Endothelial cell of umbilical vein (primary cell): ENCODE measurements at regions not wholly inside any gene's neighbourhood (a gene's known extent, or its start where the extent isn't known, plus 50 kb on each side); places are given as distances from the start of the nearest gene placed in this dataset.

ENCODE experiments used
- BruUV-seq: library from RNA; stranded (reverse); fragments of 400-500 nt; replicated peaks from 2 replicates; lab custom pipeline; 2021; lab: Mats Ljungman, UMichigan
- CTCF ChIA-PET: fragments of 300-600, 350-600 bp; sonication (Branson Sonifier 250); formaldehyde crosslinking; loops from one replicate; lab custom pipeline; 2021; ENCODE audit warnings: antibody characterized with exemption, inconsistent platforms; lab: Charles Lee
- POLR2A ChIA-PET: fragments of 300-600, 350-600 bp; sonication (Branson Sonifier 250); formaldehyde crosslinking; loops from one replicate; lab custom pipeline; 2021; ENCODE audit warnings: antibody characterized with exemption, inconsistent platforms; lab: Charles Lee
- DNase-seq: peaks from one replicate; pipeline ENCODE4 v3.0.0-alpha.2; 2011; ENCODE audit warnings: low read depth, low spot score
- FAIRE-seq: peaks from 2 replicates; lab custom pipeline; 2011; peaks lifted over from hg19 to GRCh38; lab: Jason Lieb, UNC
- H2AFZ ChIP-seq: 2 replicates; pipeline ENCODE4 v1.6.0; 2012; ENCODE audit warnings: low read depth, low read length, control low read depth, inconsistent platforms
- H3K27ac ChIP-seq: 2 replicates; pipeline ENCODE4 v1.5.1; 2011; ENCODE audit warnings: low read depth, mild to moderate bottlenecking, control low read depth, low read length, moderate library complexity; ENCODE audit not compliant: insufficient read depth
- H3K27me3 ChIP-seq, 2 experiments: 2 replicates each; pipeline versions ENCODE4 v1.6.0 to v1.6.1; 2011; ENCODE audit warnings: low read length in 2 of 2, mixed read lengths in 1 of 2; ENCODE audit not compliant: control insufficient read depth in 2 of 2, insufficient read depth in 2 of 2
- H3K36me3 ChIP-seq, 2 experiments: 2 replicates in 1 of 2; 3 replicates in 1 of 2; pipeline ENCODE4 v1.5.1; 2011; ENCODE audit warnings: low read length in 2 of 2, mild to moderate bottlenecking in 1 of 2, moderate library complexity in 1 of 2; ENCODE audit not compliant: control insufficient read depth in 2 of 2, insufficient read depth in 2 of 2; ENCODE audit errors: extremely low read depth in 1 of 2
- H3K4me1 ChIP-seq: 3 replicates; pipeline ENCODE4 v1.5.1; 2011; ENCODE audit warnings: mild to moderate bottlenecking, low read length; ENCODE audit not compliant: control insufficient read depth, insufficient read depth; ENCODE audit errors: extremely low read depth
- H3K4me2 ChIP-seq: 2 replicates; pipeline ENCODE4 v1.6.1; 2011; ENCODE audit warnings: low read length, control low read depth, mixed read lengths; ENCODE audit not compliant: insufficient read depth
- H3K4me3 ChIP-seq, 3 experiments: fragments of 200-600 bp in 1 of 3; sonication (generic), shearing (Covaris generic) in 1 of 3; replicated peaks in 1 of 3; 2 replicates each; pipeline ENCODE4 v1.5.1; 2011 to 2016; ENCODE audit warnings: control low read depth in 3 of 3, low read length in 3 of 3, mild to moderate bottlenecking in 2 of 3, inconsistent platforms in 1 of 3, low read depth in 1 of 3, moderate library complexity in 1 of 3; ENCODE audit not compliant: insufficient read depth in 1 of 3
- H3K79me2 ChIP-seq: 2 replicates; pipeline ENCODE4 v1.6.0; 2012; ENCODE audit warnings: low read length, inconsistent platforms; ENCODE audit not compliant: control insufficient read depth, insufficient read depth
- H3K9ac ChIP-seq: replicated peaks from 2 replicates; pipeline ENCODE3; 2011; ENCODE audit warnings: low read length, control low read depth; ENCODE audit not compliant: insufficient read depth; ENCODE audit errors: extremely low read depth
- H3K9me1 ChIP-seq: replicated peaks from 3 replicates; pipeline ENCODE4 v1.6.0; 2011; ENCODE audit warnings: mild to moderate bottlenecking, low read length; ENCODE audit not compliant: control insufficient read depth, insufficient read depth; ENCODE audit errors: extremely low read depth
- H3K9me3 ChIP-seq: replicated peaks from 2 replicates; pipeline ENCODE4 v1.5.1; 2012; ENCODE audit warnings: low read length, inconsistent platforms; ENCODE audit not compliant: control insufficient read depth, insufficient read depth
- H4K20me1 ChIP-seq: replicated peaks from 2 replicates; pipeline ENCODE3; 2011; ENCODE audit warnings: mild to moderate bottlenecking, low read length; ENCODE audit not compliant: control insufficient read depth, insufficient read depth; ENCODE audit errors: extremely low read depth
- CTCF ChIP-seq, 2 donors: IDR thresholded peaks; 1 replicate in 1 of 2; 2 replicates in 1 of 2; pipeline ENCODE4 v1.5.1; 2011; ENCODE audit warnings: low read length in 2 of 2, mild to moderate bottlenecking in 2 of 2, moderate library complexity in 2 of 2, control low read depth in 1 of 2, inconsistent platforms in 1 of 2, low read depth in 1 of 2; ENCODE audit not compliant: insufficient read depth in 1 of 2; ENCODE audit errors: extremely low read depth in 1 of 2
- EZH2 ChIP-seq: IDR thresholded peaks from 2 replicates; pipeline ENCODE4 v1.6.1; 2012; ENCODE audit warnings: borderline replicate concordance, low read depth, mild to moderate bottlenecking, moderate library complexity, low read length, inconsistent platforms; ENCODE audit not compliant: severe bottlenecking
- GATA2 ChIP-seq: IDR thresholded peaks from 2 replicates; pipeline ENCODE4 v1.7.0; 2011; ENCODE audit warnings: low read depth, mild to moderate bottlenecking, moderate library complexity, mixed read lengths, low read length; ENCODE audit not compliant: insufficient read length, insufficient read depth
- MAX ChIP-seq: IDR thresholded peaks from 2 replicates; pipeline ENCODE4 v1.6.1; 2011; ENCODE audit not compliant: insufficient read depth, insufficient read length
- MYC ChIP-seq: IDR thresholded peaks from one replicate; pipeline ENCODE4 v1.6.1; 2011; ENCODE audit warnings: mild to moderate bottlenecking, low read depth, low read length
- POLR2A ChIP-seq: IDR thresholded peaks from 2 replicates; pipeline ENCODE4 v1.6.1; 2012; ENCODE audit warnings: low read depth, mild to moderate bottlenecking, control low read depth, low read length
- POLR2AphosphoS5 ChIP-seq: IDR thresholded peaks from 2 replicates; pipeline ENCODE4 v1.6.1; 2012; ENCODE audit warnings: low read depth, mild to moderate bottlenecking, control low read depth, low read length, moderate library complexity; ENCODE audit not compliant: insufficient read depth
- dilution Hi-C: fragments of 300-500 bp; cut with MboI; formaldehyde crosslinking; loops from one replicate; pipeline ENCODE4 v1.15.0; 2019; ENCODE audit warnings: low sequenced_read_pairs; ENCODE audit not compliant: extremely low pct_ligation_motif_present
- intact Hi-C: fragments of 100-400 bp; cut with micrococcal nuclease; formaldehyde crosslinking; loops from one replicate; pipeline ENCODE4 v1.10.0; 2022

GRCh38 chr5:52073993-52074689 lies 690.9 kb downstream of the ISL1 start:
- FAIRE-seq = no peak
- Histone ChIP-seq H3K9ac (no peak overlapping the region), H3K27ac (no peak overlapping the region), H3K9me3 (no peaks in the 10 kb centered on the region), H2AFZ (no peak overlapping the region), H3K36me3 (no peaks in the 10 kb centered on the region), H3K27me3 (no peaks in the 10 kb centered on the region), H3K4me3 (no peak overlapping the region), H3K4me2 (no peak overlapping the region), H4K20me1 (no peaks in the 10 kb centered on the region), H3K9me1 (no peaks in the 10 kb centered on the region), H3K4me1 (no peaks in the 10 kb centered on the region), H3K79me2 (no peaks in the 10 kb centered on the region)
- no peak for DNase-seq
- ChIA-PET CTCF (no interaction called here), POLR2A (no interaction called here)
- intact Hi-C loops (no loop called here), dilution Hi-C loops (no loop called here)
- TF ChIP-seq POLR2A (no peak), GATA2 (no peak), CTCF (IDR thresholded peaks at IDR 0.05; ENCODE audit: extremely low read depth in 1 of 2, insufficient read depth in 1 of 2, low read depth in 1 of 2, low read length in 2 of 2) (no peak), MYC (no peak), POLR2AphosphoS5 (no peak), EZH2 (no peak), MAX (no peak)
- no TSS peak for BruUV-seq
